ENCODE measurements at regions not wholly inside any gene's neighbourhood (a gene's known extent, or its start where the extent isn't known, plus 50 kb on each side); places are given as distances from the start of the nearest gene placed in this dataset.
"Not testable (repeated sequence)": the region's sequence is repeated elsewhere in the genome, so short reads cannot be mapped to it uniquely, and the experiment has no call there.

DNA sequence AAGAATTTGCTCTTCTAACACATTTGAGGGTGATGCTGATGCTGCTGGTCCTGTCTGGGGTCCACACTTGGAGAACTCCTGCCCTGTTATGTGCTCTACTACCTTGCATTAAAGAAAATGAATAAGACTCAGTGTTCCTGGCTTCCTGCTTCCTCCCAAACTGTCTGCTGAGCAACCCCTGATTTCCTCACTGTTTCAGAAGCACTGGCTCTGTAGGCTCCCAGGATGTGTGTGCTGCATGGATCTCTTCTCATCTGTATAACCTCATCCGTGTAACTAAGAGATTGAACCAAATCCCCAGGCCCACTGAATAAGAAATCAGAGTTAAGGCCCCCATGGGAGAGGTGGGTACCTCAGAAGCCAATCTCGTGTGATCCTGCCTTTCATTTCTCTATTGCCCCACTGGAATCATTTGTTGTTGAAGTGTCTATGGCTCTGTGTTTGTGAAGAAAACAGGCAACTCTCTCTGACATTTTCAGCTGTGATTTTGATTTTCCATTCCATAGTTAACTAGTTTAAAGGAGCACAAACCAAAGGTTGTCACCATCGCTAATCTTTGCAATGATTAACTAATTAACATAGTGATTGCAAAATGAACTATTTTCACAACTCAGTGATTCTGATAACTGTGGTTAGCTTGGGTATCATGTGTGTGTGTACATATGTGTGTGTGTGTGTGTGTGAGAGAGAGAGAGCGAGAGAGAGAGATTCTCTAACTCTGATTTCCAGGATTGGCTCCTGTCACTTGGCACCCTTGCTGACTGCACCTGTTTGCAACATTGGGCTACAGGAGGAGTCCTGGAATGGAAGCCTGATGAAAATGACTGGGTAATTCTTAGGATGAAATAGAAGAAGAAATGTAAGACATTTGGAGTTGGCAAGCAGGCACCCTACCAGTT is 196.2 kb downstream of the SLC38A4 start:
- DNase-seq (ENCODE audit: low spot score) (peak; percentile 55), ATAC-seq (peak; percentile 88)

DNA sequence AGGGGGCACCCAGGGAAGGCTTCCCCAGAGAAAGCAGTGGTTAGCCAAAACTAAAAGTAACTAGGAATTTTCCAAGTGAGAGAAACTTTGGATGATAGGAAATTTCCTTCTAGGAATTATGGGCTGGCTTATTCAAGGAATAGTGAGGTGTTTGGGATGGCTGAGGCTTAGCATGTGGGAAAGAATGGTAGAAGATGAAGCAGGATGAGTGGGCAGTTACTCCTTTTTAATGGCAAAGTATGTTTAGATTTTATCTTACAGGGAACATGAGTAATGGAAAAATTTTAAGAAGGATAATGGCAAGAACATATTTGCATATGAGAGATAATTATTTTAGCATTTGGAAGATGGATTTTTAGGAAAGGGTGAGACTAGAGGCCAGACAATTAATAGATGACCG is 197.6 kb downstream of the SLC38A4 start:
- DNase-seq (ENCODE audit: low spot score) = no peak
- ATAC-seq = no peak

DNA sequence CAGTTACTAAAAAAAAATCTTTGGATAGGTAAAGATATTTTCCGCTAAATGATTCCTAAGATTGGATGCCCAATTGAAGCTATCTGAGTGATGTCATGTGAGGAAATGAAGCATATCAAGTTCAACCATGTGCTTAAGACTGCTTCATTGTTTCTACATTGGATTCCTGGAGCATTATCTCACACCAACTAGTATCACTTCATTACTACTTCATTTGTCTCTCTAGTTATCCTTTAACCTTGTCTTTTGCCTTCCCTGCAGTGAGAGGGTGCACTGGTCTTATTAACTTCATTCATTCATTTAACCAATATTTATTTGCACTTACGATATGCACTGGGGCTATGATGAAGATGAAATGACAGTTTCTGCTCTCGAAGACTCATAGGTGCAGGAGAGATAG is 198.1 kb downstream of the SLC38A4 start:
- DNase-seq (ENCODE audit: low spot score) (no peak), ATAC-seq (no peak)

DNA sequence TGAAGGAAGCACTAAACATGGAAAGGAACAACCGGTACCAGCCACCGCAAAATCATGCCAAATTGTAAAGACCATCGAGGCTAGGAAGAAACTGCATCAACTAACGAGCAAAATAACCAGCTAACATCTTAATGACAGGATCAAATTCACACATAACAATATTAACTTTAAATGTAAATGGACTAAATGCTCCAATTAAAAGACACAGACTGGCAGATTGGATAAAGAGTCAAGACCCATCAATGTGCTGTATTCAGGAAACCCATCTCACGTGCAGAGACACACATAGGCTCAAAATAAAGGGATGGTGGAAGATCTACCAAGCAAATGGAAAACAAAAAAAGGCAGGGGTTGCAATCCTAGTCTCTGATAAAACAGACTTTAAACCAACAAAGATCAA is 206.3 kb downstream of the SLC38A4 start:
- ATAC-seq; DNase-seq (ENCODE audit: low spot score): not testable (repeated sequence)

DNA sequence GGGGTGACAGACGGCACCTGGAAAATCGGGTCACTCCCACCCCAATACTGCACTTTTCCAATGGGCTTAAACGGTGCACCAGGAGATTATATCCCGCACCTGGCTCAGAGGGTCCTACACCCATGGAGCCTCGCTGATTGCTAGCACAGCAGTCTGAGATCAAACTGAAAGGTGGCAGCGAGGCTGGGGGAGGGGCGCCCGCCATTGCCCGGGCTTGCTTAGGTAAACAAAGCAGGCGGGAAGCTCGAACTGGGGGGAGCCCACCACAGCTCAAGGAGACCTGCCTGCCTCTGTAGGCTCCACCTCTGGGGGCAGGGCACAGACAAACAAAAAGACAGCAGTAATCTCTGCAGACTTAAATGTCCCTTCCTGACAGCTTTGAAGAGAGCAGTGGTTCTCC is 208.1 kb downstream of the SLC38A4 start:
- ATAC-seq; DNase-seq (ENCODE audit: low spot score): not testable (repeated sequence)

DNA sequence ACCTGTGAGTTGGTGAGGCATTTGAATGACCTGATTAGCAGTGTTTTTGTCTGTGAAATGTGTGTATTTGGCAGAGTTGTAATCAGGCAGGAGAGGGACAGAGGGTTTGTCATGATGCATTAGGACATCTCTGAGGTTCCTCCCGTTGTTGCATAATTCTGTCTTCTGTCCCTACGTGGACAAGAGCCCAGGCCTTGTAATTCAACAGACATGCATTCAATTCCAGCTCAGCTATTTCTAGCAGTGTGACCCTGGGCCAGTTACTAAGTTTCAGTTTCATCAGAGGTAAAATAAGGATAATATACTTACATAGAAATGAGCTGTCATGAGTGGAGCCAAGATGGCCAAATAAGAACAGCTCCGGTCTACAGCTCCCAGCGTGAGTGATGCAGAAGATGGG is 208.6 kb downstream of the SLC38A4 start:
- ATAC-seq = peak; percentile 97
- DNase-seq (ENCODE audit: low spot score) = peak; percentile 59

DNA sequence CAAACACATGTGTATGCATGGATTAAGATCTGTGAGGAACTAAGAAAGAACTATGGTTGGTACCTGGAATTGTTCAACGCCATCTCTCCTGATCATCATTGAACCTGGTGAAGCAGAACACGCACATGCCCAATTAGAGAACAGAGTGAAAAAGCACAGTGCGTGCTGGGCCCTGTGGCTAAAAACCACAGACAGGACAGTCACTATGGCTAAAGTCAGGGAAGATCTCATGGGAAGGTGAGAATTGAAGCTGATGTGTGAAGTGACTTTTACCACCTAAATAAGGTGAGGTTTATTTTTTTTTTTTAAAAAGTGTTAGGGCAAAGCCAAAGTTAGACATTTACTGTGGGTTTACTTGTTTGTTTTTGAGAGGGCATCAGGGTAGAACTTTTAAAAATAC is 215.0 kb downstream of the SLC38A4 start:
- no peak for DNase-seq (ENCODE audit: low spot score)
- ATAC-seq = no peak

DNA sequence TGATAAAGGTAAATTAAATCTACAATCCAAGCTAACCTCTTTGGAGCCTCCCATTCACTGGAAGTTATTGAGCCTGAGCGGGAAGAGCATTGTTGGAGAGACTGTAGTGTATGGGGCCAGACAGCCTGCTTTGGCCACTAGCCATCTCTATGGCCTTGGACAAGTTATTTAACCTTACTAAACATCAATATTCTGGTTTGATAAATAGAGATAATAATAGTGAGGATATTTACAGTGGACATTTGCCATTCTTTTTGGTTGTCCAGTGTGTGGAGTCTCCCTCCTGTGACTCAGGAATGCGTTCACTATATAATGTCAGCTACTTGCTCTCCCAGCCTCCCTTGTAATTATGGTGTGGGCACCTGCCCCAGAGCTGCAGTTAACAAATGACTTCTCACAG is 216.1 kb downstream of the SLC38A4 start:
- peak; percentile 29 for ATAC-seq
- DNase-seq (ENCODE audit: low spot score) = no peak

DNA sequence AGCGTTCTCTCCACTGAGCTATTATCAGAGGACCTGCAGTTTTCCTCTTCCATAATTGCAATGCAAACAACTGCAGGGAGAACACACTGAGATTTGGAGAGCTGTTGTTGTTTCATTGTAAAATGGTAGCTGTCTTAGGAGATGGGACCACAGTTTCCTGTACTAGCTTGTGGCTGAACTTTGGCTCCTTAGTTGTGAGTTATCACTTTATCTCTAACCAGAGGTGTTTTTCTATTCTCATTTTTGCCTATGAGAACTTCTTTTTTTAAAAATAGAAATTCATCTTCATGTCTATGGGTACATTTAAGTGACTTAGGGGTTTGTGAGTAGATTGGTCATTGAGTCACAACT is 216.5 kb downstream of the SLC38A4 start:
- ATAC-seq (no peak), DNase-seq (ENCODE audit: low spot score) (no peak)

DNA sequence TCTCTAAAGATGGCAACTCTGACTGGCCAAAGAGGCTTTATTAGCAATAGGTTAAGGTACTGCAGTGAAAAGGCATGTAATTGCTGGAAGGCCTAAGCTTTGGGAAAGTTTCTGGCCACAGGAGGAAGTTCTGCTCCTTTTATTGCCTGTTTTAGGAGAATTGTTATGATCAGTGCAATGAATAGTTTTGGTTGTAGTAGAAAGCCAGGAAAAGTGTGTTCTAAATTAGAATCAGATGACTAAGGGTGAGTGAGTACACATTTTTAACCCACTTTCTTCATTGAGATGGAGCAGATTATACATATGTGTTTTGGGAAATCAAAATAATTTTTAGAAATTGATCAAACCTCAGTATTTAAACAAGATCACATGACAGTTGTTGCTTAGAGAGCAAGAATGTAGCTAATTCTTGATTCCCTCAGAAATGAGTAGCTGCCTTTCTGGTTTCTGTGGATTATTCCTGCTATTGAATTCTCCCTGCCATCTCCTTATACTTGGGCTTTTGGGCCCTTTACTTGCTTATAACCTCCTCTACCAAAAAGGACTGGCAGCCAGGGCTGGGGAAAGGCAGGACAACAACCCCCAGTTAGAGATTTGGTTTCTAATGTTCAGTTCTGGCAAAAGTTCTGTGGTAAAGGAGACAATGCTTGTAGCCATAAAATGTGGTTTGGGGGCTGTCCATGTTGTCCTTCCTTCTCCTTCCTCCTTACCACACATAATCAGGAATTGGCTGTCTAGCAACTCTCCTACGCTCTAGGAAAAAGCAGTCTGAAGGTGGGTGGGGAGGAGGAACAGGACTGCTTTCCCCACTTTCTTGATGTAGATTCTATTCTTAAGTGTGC is 217.1 kb downstream of the SLC38A4 start:
- no peak for DNase-seq (ENCODE audit: low spot score)
- ATAC-seq = no peak

DNA sequence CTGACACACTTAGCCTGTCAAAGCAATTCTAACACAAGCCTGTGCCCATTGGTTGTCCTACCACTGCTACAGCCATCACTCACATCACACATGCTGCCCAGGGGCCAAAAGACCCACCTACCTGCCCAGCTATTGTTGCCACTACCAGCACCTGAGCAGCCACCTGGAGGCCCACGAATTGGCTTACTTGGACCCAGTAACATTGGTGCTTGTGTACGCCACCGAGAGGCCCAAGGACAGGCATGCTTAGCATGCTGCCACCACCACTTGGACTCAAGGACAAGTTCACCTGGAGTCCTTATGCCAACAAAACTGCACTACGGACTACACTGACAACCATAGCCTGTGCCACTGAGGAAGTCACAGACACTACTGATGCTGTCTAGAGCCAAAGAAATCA is 221.1 kb downstream of the SLC38A4 start:
- ATAC-seq = no peak
- DNase-seq (ENCODE audit: low spot score) = no peak

DNA sequence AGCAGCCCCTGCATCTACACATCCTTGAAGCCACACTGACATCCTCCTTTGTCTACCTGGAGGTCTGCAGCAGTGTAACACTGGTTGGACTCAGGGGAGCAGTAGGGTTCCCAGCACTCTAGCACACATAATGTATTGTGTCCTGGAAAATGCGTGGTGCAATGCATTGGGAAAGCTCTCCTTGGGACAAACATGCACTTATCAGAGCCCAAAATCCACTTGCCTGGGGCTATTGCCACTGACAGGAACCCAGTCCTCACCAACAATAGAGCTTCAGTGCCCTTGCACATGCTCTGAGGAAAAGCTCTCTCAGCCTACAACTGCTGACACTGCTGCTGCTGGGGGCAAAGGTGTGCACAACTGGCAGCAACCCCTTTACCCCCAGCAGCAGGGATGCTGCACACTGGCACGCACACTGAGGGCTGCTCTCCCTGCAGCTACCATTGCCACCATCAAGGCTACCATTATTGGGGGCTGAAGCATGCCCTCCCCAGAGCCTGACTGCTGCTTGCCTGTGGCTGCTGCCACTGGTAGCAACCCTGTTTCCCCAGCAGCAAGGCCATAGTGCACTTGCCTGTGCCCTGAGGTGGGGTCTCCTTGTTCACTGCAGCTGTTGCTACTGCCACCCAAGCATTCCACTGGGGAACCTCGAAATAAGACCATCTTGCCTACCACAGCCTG is 221.9 kb downstream of the SLC38A4 start:
- DNase-seq (ENCODE audit: low spot score) = no peak
- no peak for ATAC-seq

DNA sequence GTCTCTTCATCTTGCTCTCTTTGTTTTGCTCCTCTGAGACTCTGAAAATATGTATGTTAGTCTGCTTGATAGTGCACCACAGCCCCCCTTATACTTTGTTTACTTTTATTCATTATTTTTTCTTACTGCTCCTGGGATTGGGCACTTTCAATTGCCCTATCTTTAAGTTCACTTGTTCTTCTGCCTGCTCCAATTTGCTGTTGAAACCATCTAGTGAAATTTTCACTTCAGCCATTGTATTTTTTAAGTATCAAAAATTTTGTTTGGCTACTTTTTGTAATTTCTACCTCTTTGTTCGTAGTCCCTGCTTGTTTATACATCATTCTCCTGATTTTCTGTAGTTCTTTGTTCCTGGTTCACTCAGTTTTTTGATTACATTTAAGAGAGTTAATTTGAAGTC is 223.3 kb downstream of the SLC38A4 start:
- no peak for DNase-seq (ENCODE audit: low spot score)

DNA sequence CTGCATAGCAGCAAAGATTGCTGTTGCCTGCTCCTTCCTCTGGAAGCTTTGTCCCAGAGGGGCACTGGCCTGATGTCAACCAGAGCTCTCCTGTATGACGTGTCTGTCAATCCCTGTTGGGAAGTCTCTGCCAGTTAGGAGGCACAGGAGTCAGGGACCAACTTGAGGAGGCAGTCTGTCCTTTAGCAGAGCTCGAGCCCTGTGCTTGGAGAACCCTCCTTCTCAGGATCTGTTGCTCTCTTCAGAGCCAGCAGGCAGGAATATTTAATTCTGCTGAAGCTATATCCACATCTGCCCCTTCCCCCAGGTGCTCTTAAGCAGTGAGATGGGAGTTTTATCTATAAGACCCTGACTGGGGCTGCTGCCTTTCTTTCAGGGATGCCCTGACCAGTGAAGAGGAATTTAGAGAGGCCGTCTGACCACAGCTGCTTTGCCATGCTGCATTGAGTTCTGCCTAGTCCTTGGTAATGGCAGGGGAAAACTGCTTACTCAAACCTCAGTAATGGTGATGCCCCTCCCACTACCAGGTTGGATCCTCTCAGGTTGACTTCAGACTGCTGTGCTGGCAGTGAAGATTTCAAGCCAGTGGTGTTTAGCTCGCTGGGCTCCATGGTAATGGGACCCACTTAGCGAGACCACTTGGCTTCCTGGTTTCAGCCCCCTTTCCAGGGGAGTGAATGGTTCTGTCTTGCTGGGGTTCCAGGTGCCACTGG is 218.6 kb upstream of the SLC38A2 start:
- ATAC-seq = no peak

More for the DNA sequence above, 223.3 kb downstream of the SLC38A4 start:
- no peak for ATAC-seq

DNA sequence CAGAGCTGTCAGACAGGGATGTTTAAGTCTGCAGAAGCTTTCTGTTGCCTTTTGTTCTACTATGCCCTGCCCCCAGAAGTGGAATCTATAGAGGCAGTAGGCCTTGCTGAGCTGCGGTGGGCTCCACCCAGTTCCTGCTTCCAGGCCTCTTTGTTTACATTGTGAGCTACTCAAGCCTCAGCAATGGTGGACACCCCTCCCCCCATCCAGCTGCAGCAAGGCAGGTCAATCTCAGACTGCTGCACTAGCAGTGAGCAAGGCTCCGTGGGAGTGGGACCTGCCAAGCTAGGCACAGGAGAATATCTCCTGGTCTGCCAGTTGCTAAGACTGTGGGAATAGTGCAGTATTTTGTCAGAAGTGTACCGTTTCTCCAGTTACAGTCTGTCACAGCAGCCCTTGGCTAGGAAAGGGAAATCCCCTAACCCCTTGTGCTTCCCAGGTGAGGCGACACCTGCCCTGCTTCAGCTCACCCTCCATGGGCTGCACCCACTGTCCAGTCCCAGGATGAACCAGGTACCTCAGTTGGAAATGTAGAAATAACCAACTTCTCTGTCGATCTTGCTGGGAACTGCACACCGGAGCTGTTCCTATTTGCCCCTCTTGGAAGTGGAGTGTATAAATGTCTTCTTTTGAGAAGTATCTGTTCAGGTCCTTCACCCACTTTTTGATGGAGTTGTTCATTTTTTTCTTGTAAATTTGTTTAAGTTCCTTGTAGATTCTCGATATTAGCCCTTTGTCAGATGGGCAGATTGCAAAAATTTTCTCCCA is 213.5 kb upstream of the SLC38A2 start:
- ATAC-seq (no peak), DNase-seq (ENCODE audit: low spot score) (no peak)

More for the DNA sequence above, 218.6 kb upstream of the SLC38A2 start:
- DNase-seq (ENCODE audit: low spot score) = no peak

DNA sequence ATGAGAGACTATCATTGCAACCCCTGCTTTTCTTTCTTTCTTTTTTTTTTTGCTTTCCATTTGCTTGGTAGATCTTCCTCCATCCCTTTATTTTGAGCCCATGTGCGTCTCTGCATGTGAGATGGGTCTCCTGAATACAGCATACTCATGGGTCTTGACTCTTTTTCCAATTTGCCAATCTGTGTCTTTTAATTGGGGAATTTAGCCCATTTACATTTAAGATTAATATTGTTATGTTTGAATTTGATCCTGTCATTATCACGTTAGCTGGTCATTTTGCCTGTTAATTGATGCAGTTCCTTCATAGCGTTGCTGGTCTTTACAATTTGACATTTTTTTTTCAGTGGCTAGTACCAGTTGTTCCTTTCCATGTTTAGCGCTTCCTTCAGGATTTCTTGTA is 211.5 kb upstream of the SLC38A2 start:
- DNase-seq (ENCODE audit: low spot score); ATAC-seq: not testable (repeated sequence)

DNA sequence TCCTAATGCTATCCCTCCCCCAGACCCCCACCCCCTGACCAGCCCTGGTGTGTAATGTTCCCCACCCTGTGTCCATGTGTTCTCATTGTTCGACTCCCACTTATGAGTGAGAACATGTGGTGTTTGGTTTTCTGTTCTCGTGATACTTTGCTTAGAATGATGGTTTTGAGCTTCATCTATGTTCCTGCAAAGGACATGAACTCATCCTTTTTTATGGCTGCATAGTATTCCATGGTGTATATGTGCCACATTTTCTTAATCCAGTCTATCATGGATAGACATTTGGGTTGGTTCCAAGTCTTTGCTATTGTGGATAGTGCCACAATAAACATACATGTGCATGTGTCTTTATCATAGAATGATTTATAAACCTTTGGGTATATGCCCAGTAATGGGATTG is 209.4 kb upstream of the SLC38A2 start:
- not testable (repeated sequence) for ATAC-seq; DNase-seq (ENCODE audit: low spot score)

DNA sequence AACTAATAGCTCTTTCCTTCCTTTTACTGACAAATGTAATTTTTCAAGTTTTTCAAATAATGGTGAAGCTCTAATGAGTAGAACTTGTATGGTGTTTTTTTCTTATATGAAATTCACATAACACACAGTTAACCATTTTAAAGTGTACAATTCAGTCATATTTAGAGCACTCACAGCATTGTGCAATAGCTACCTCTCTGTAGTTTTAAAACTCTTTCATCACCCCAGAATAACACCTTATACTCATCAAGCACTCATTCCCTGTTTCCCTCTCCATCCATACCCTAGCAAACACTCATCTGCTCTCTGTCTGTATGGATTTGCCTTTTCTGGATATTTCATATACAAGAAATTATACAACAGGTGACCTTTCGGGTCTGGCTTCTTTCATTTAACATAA is 207.9 kb upstream of the SLC38A2 start:
- ATAC-seq (no peak), DNase-seq (ENCODE audit: low spot score) (no peak)

DNA sequence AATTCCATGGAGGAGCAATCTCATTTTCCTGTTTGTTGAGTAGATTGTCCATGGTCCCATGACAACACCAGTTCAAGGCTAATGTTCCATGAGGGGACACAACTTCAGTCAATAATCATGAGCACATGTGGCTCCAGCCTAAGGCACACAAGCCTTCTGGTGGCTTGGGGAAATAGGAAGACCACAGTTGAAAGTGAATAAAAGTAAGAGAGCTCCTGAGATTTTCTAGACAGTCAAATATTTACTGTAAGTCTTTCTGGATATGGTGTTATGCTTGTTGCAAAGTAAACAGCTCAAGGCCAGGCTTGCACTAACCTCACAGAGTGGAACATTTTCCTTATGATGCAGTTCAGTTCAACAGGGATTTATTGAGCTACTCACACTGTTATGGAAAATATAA is 206.9 kb upstream of the SLC38A2 start:
- ATAC-seq (no peak), DNase-seq (ENCODE audit: low spot score) (no peak)
